Caco-2 (cell line): ENCODE measurements at regions not wholly inside any gene's neighbourhood (a gene's known extent, or its start where the extent isn't known, plus 50 kb on each side); places are given as distances from the start of the nearest gene placed in this dataset.

Experiments
- BruUV-seq: library from RNA; stranded (reverse); fragments of 400-500 nt; replicated peaks from 2 replicates; lab custom pipeline; 2021; lab: Mats Ljungman, UMichigan
- CTCF ChIA-PET: fragments of 300-600 bp; sonication (Branson Sonifier 250); formaldehyde crosslinking; loops from one replicate; lab custom pipeline; 2022; ENCODE audit warnings: antibody characterized with exemption; lab: Charles Lee
- POLR2A ChIA-PET: fragments of 300-600 bp; sonication (Branson Sonifier 250); formaldehyde crosslinking; loops from one replicate; lab custom pipeline; 2022; ENCODE audit warnings: antibody characterized with exemption; lab: Charles Lee
- DNase-seq, 2 experiments: peaks; one replicate each; pipeline versions ENCODE4 v3.0.0 to v3.0.0-alpha.2; 2020 to 2022
- H3K27me3 ChIP-seq: replicated peaks from 2 replicates; pipeline ENCODE4 v1.6.0; 2011; ENCODE audit warnings: low read length; ENCODE audit not compliant: control insufficient read depth, insufficient read depth
- H3K36me3 ChIP-seq: 2 replicates; pipeline ENCODE4 v1.5.1; 2011; ENCODE audit warnings: low read length; ENCODE audit not compliant: control insufficient read depth, insufficient read depth
- H3K4me1 ChIP-seq: fragments of 250-450 bp; sonication (Bioruptor Pico); 2 replicates; pipeline ENCODE4 v1.5.1; 2020; ENCODE audit warnings: mild to moderate bottlenecking
- H3K4me3 ChIP-seq: 2 replicates; pipeline ENCODE4 v1.5.1; 2011; ENCODE audit warnings: low read depth, mild to moderate bottlenecking, control low read depth, low read length
- H3K9me3 ChIP-seq: fragments of 250-450 bp; sonication (Bioruptor Pico); 2 replicates; pipeline ENCODE4 v1.5.1; 2020; ENCODE audit warnings: mild to moderate bottlenecking, moderate library complexity
- H3K27ac Mint-ChIP-seq: one replicate; pipeline ENCODE4 v1.8.0; 2022; ENCODE audit warnings: mixed read lengths; ENCODE audit not compliant: unreplicated experiment
- H3K27me3 Mint-ChIP-seq: one replicate; pipeline ENCODE4 v1.8.0; 2022; ENCODE audit warnings: mixed read lengths; ENCODE audit not compliant: insufficient read depth, unreplicated experiment
- H3K36me3 Mint-ChIP-seq: one replicate; pipeline ENCODE4 v1.8.0; 2022; ENCODE audit warnings: mild to moderate bottlenecking, mixed read lengths; ENCODE audit not compliant: insufficient read depth, unreplicated experiment
- H3K4me1 Mint-ChIP-seq: one replicate; pipeline ENCODE4 v1.8.0; 2022; ENCODE audit warnings: low read depth, mixed read lengths; ENCODE audit not compliant: unreplicated experiment
- H3K4me3 Mint-ChIP-seq: one replicate; pipeline ENCODE4 v1.8.0; 2022; ENCODE audit warnings: mild to moderate bottlenecking, moderate library complexity, mixed read lengths; ENCODE audit not compliant: unreplicated experiment
- H3K9me3 Mint-ChIP-seq: one replicate; pipeline ENCODE4 v1.8.0; 2022; ENCODE audit warnings: mixed read lengths; ENCODE audit not compliant: unreplicated experiment
- CTCF ChIP-seq, 2 experiments: fragments of 200-600 bp in 1 of 2; IDR thresholded peaks; 1 replicate in 1 of 2; 2 replicates in 1 of 2; pipeline versions ENCODE4 v1.5.1 to v1.8.0; 2011 to 2022; ENCODE audit warnings: antibody characterized with exemption in 1 of 2, control low read depth in 1 of 2, inconsistent platforms in 1 of 2, low read depth in 1 of 2, low read length in 1 of 2, mild to moderate bottlenecking in 1 of 2, moderate library complexity in 1 of 2; ENCODE audit not compliant: insufficient read depth in 1 of 2, severe bottlenecking in 1 of 2, unreplicated experiment in 1 of 2
- intact Hi-C: fragments of 100-400 bp; cut with micrococcal nuclease; formaldehyde crosslinking; loops from one replicate; pipeline ENCODE4 v1.10.0; 2022; ENCODE audit not compliant: unreplicated experiment

- no peak for TF ChIP-seq CTCF (IDR thresholded peaks at IDR 0.05; ENCODE audit: insufficient read depth in 1 of 2, low read depth in 1 of 2, low read length in 1 of 2, severe bottlenecking in 1 of 2, unreplicated experiment in 1 of 2)
- Mint-ChIP-seq H3K36me3 (no peaks in the 10 kb centered on the region), H3K4me3 (no peak overlapping the region), H3K9me3 (no peaks in the 10 kb centered on the region), H3K4me1 (no peaks in the 10 kb centered on the region), H3K27me3 (peaks cover 7% of the 10 kb centered on the region), H3K27ac (no peak overlapping the region)
- Histone ChIP-seq H3K9me3 (no peaks in the 10 kb centered on the region), H3K36me3 (no peaks in the 10 kb centered on the region), H3K4me3 (no peak overlapping the region), H3K4me1 (no peaks in the 10 kb centered on the region), H3K27me3 (no peaks in the 10 kb centered on the region)
- POLR2A ChIA-PET, result no interaction called here
- intact Hi-C loops, result no loop called here
- DNase-seq, result no peak
- CTCF ChIA-PET, result no interaction called here
- BruUV-seq, result no TSS peak
Observed at GRCh38 chr2:143908843-143909242, 611.1 kb downstream of the ZEB2 start.

GRCh38 chr2:143907801-143908200 lies 612.1 kb downstream of the ZEB2 start:
- Histone ChIP-seq H3K27me3 (no peaks in the 10 kb centered on the region), H3K4me3 (no peak overlapping the region), H3K9me3 (no peaks in the 10 kb centered on the region), H3K36me3 (no peaks in the 10 kb centered on the region), H3K4me1 (no peaks in the 10 kb centered on the region)
- H3K27me3 Mint-ChIP-seq, result peaks cover 7% of the 10 kb centered on the region
- H3K27ac Mint-ChIP-seq, result no peak overlapping the region
- BruUV-seq, result no TSS peak
- TF ChIP-seq CTCF (IDR thresholded peaks at IDR 0.05; ENCODE audit: insufficient read depth in 1 of 2, low read depth in 1 of 2, low read length in 1 of 2, severe bottlenecking in 1 of 2, unreplicated experiment in 1 of 2), result no peak
- no peaks in the 10 kb centered on the region for H3K4me1 Mint-ChIP-seq
- H3K9me3 Mint-ChIP-seq, result no peaks in the 10 kb centered on the region
- DNase-seq, result no peak
- ChIA-PET POLR2A (no interaction called here), CTCF (no interaction called here)
- no peak overlapping the region for H3K4me3 Mint-ChIP-seq
- intact Hi-C loops, result no loop called here
- no peaks in the 10 kb centered on the region for H3K36me3 Mint-ChIP-seq

GRCh38 chr2:143906850-143907249 lies 613.1 kb downstream of the ZEB2 start:
- Mint-ChIP-seq H3K27ac (no peak overlapping the region), H3K9me3 (no peaks in the 10 kb centered on the region), H3K27me3 (peaks cover 7% of the 10 kb centered on the region), H3K4me1 (no peaks in the 10 kb centered on the region), H3K36me3 (no peaks in the 10 kb centered on the region), H3K4me3 (no peak overlapping the region)
- Histone ChIP-seq H3K4me3 (no peak overlapping the region), H3K36me3 (no peaks in the 10 kb centered on the region), H3K9me3 (no peaks in the 10 kb centered on the region), H3K4me1 (no peaks in the 10 kb centered on the region), H3K27me3 (no peaks in the 10 kb centered on the region)
- no TSS peak for BruUV-seq
- CTCF ChIA-PET, result no interaction called here
- no peak for TF ChIP-seq CTCF (IDR thresholded peaks at IDR 0.05; ENCODE audit: insufficient read depth in 1 of 2, low read depth in 1 of 2, low read length in 1 of 2, severe bottlenecking in 1 of 2, unreplicated experiment in 1 of 2)
- POLR2A ChIA-PET, result no interaction called here
- intact Hi-C loops, result no loop called here
- DNase-seq, result no peak
